Ishikawa (cell line): ENCODE measurements at regions not wholly inside any gene's neighbourhood (a gene's known extent, or its start where the extent isn't known, plus 50 kb on each side); places are given as distances from the start of the nearest gene placed in this dataset.

Experiments
- CEBPB ChIP-seq: IDR thresholded peaks from 2 replicates; pipeline ENCODE4 v1.6.1; 2012
- CREB1 ChIP-seq: IDR thresholded peaks from 2 replicates; pipeline ENCODE4 v1.6.1; 2012; ENCODE audit warnings: low read depth
- EGR1 ChIP-seq: IDR thresholded peaks from 2 replicates; pipeline ENCODE4 v1.6.1; 2012
- EP300 ChIP-seq: IDR thresholded peaks from 2 replicates; pipeline ENCODE4 v1.6.1; 2012; ENCODE audit warnings: borderline replicate concordance
- FOXM1 ChIP-seq: IDR thresholded peaks from 2 replicates; pipeline ENCODE4 v1.6.1; 2012; ENCODE audit warnings: low read depth, borderline replicate concordance
- NFIC ChIP-seq: IDR thresholded peaks from 2 replicates; pipeline ENCODE4 v1.6.1; 2012
- RAD21 ChIP-seq: IDR thresholded peaks from 2 replicates; pipeline ENCODE4 v1.6.1; 2012; ENCODE audit warnings: low read depth
- TAF1 ChIP-seq: IDR thresholded peaks from 2 replicates; pipeline ENCODE4 v1.6.1; 2012; ENCODE audit warnings: low read depth, mild to moderate bottlenecking
- TCF12 ChIP-seq: IDR thresholded peaks from 2 replicates; pipeline ENCODE4 v1.6.1; 2012; ENCODE audit warnings: low read depth
- TEAD4 ChIP-seq: IDR thresholded peaks from 2 replicates; pipeline ENCODE4 v1.6.1; 2012
- YY1 ChIP-seq: IDR thresholded peaks from 2 replicates; pipeline ENCODE4 v1.6.1; 2012; ENCODE audit warnings: low read depth
- ZBTB7A ChIP-seq: IDR thresholded peaks from 2 replicates; pipeline ENCODE4 v1.6.1; 2012; ENCODE audit warnings: low read depth
- TF ChIP-seq, protein P1 (sequence below): IDR thresholded peaks from 2 replicates; pipeline ENCODE4 v1.6.1; 2012
- TF ChIP-seq, protein P2 (sequence below): IDR thresholded peaks from 2 replicates; pipeline ENCODE4 v1.6.1; 2012; ENCODE audit warnings: low read depth, mild to moderate bottlenecking
- TF ChIP-seq, protein P3 (sequence below): IDR thresholded peaks from 2 replicates; pipeline ENCODE4 v1.6.1; 2012

- TF ChIP-seq TEAD4 (no peak), EGR1 (no peak), ZBTB7A (no peak), CEBPB (no peak), YY1 (no peak)
- TF ChIP-seq, protein P1, sequence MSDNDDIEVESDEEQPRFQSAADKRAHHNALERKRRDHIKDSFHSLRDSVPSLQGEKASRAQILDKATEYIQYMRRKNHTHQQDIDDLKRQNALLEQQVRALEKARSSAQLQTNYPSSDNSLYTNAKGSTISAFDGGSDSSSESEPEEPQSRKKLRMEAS = no peak
- TF ChIP-seq, protein P2, sequence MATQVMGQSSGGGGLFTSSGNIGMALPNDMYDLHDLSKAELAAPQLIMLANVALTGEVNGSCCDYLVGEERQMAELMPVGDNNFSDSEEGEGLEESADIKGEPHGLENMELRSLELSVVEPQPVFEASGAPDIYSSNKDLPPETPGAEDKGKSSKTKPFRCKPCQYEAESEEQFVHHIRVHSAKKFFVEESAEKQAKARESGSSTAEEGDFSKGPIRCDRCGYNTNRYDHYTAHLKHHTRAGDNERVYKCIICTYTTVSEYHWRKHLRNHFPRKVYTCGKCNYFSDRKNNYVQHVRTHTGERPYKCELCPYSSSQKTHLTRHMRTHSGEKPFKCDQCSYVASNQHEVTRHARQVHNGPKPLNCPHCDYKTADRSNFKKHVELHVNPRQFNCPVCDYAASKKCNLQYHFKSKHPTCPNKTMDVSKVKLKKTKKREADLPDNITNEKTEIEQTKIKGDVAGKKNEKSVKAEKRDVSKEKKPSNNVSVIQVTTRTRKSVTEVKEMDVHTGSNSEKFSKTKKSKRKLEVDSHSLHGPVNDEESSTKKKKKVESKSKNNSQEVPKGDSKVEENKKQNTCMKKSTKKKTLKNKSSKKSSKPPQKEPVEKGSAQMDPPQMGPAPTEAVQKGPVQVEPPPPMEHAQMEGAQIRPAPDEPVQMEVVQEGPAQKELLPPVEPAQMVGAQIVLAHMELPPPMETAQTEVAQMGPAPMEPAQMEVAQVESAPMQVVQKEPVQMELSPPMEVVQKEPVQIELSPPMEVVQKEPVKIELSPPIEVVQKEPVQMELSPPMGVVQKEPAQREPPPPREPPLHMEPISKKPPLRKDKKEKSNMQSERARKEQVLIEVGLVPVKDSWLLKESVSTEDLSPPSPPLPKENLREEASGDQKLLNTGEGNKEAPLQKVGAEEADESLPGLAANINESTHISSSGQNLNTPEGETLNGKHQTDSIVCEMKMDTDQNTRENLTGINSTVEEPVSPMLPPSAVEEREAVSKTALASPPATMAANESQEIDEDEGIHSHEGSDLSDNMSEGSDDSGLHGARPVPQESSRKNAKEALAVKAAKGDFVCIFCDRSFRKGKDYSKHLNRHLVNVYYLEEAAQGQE = no peak
These were observed 53.0 kb downstream of the ACTBL2 start for GRCh38 chr5:57429513-57430120.

- TF ChIP-seq, protein P3, sequence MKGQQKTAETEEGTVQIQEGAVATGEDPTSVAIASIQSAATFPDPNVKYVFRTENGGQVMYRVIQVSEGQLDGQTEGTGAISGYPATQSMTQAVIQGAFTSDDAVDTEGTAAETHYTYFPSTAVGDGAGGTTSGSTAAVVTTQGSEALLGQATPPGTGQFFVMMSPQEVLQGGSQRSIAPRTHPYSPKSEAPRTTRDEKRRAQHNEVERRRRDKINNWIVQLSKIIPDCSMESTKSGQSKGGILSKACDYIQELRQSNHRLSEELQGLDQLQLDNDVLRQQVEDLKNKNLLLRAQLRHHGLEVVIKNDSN = no peak
- TF ChIP-seq EGR1 = no peak
- TF ChIP-seq NFIC = no peak
- TF ChIP-seq EP300 = no peak
- TF ChIP-seq FOXM1 = no peak
- TF ChIP-seq TEAD4 = no peak
- no peak for TF ChIP-seq TCF12
- TF ChIP-seq RAD21 = no peak
- no peak for TF ChIP-seq TAF1
- TF ChIP-seq CEBPB = no peak
- no peak for TF ChIP-seq YY1
These were observed 59.6 kb downstream of the ACTBL2 start for GRCh38 chr5:57422993-57423392.

- TF ChIP-seq CEBPB (no peak), RAD21 (no peak), TAF1 (no peak), TCF12 (no peak), EP300 (no peak), CREB1 (no peak), EGR1 (no peak), FOXM1 (no peak), YY1 (no peak), NFIC (no peak), ZBTB7A (no peak), TEAD4 (no peak)
- TF ChIP-seq, protein P2 = no peak
- TF ChIP-seq, protein P3 = no peak
- TF ChIP-seq, protein P1 = no peak
These were observed 60.3 kb downstream of the ACTBL2 start for GRCh38 chr5:57422341-57422740.

GRCh38 chr5:57420801-57421200 lies 61.8 kb downstream of the ACTBL2 start:
- TF ChIP-seq CEBPB (no peak), EGR1 (no peak), TAF1 (no peak), CREB1 (no peak), ZBTB7A (no peak), YY1 (no peak), TCF12 (no peak), NFIC (no peak), RAD21 (no peak), FOXM1 (no peak), TEAD4 (no peak), EP300 (no peak)
- TF ChIP-seq, protein P1 = no peak
- TF ChIP-seq, protein P3 = no peak
- TF ChIP-seq, protein P2 = no peak
